ENCODE measurements at regions not wholly inside any gene's neighbourhood (a gene's known extent, or its start where the extent isn't known, plus 50 kb on each side); places are given as distances from the start of the nearest gene placed in this dataset.

- DNase-seq, result no peak
- no peak overlapping the region for H3K4me3 Mint-ChIP-seq (ENCODE audit: unreplicated experiment)
- TF ChIP-seq CTCF (IDR thresholded peaks at IDR 0.05; ENCODE audit: partially characterized antibody, unreplicated experiment), result no peak
- no peaks in the 10 kb centered on the region for H3K36me3 Mint-ChIP-seq (ENCODE audit: unreplicated experiment)
- peaks cover 37% of the 10 kb centered on the region for H3K4me1 Mint-ChIP-seq (ENCODE audit: low read depth, unreplicated experiment)
- peaks cover 7% of the 10 kb centered on the region for H3K9me3 Mint-ChIP-seq (ENCODE audit: unreplicated experiment)
- no peak overlapping the region for H3K27ac Mint-ChIP-seq (ENCODE audit: unreplicated experiment)
- peaks cover 4% of the 10 kb centered on the region for H3K27me3 Mint-ChIP-seq (ENCODE audit: unreplicated experiment)
Measured at GRCh38 chr4:66572949-66573348, 902.7 kb upstream of the EPHA5 start.

DNA sequence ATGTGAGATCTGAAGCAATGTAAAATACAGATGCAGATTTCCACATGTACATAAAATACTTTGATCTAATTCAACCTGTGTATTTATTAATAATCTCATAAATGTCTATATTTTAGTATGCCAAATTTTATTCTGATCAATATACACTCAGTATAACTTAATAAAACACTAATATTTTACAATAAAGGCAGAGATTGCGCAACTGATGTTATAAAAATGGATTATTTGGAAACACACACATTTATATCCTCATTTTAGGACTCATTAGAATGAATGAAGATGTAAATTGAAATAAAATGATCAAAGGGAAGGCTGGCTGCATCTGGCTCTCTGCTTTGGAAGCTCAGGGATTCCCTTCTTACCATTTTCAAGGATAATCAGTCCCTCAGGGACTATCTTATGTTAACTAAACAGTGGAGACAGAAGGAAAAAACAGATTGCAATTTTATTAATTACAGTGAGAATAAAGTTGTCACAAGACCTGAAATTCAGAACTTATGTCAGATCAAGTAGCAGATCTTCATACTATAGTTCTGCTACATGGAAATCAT, 900.9 kb upstream of the EPHA5 start:
- H3K9me3 Mint-ChIP-seq (ENCODE audit: unreplicated experiment), result peaks cover 7% of the 10 kb centered on the region
- H3K27me3 Mint-ChIP-seq (ENCODE audit: unreplicated experiment), result peaks cover 4% of the 10 kb centered on the region
- no peak overlapping the region for H3K4me3 Mint-ChIP-seq (ENCODE audit: unreplicated experiment)
- H3K4me1 Mint-ChIP-seq (ENCODE audit: low read depth, unreplicated experiment), result peaks cover 38% of the 10 kb centered on the region
- H3K36me3 Mint-ChIP-seq (ENCODE audit: unreplicated experiment), result no peaks in the 10 kb centered on the region
- TF ChIP-seq CTCF (IDR thresholded peaks at IDR 0.05; ENCODE audit: partially characterized antibody, unreplicated experiment), result no peak
- no peak for DNase-seq
- peak overlapping the region; percentile 40 for H3K27ac Mint-ChIP-seq (ENCODE audit: unreplicated experiment)

DNA sequence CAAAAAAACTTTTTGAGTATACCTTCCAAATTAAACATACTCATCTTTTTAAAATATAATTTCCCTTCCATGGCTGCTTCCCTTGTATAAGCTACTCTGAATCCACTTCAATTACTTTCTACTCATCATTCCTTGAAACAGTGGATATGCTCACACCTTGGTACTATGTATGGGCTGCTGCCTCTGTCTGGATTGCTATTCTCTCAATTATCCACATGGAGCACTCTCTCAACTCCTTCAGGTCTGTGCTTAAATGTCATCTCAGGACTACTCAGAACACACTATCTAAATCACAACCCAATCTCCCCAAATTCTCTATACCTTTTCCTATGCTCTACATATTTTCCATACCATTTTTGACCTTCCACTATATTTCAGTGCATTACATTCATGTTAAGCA, 898.9 kb upstream of the EPHA5 start:
- H3K4me1 Mint-ChIP-seq (ENCODE audit: low read depth, unreplicated experiment), result peaks cover 36% of the 10 kb centered on the region

GRCh38 chr4:66568431-66568830, 898.1 kb upstream of the EPHA5 start:
- TF ChIP-seq CTCF (IDR thresholded peaks at IDR 0.05; ENCODE audit: partially characterized antibody, unreplicated experiment), result no peak
- Mint-ChIP-seq H3K4me1 (ENCODE audit: low read depth, unreplicated experiment) (peaks cover 30% of the 10 kb centered on the region), H3K27me3 (ENCODE audit: unreplicated experiment) (peaks cover 2% of the 10 kb centered on the region), H3K27ac (ENCODE audit: unreplicated experiment) (no peak overlapping the region), H3K9me3 (ENCODE audit: unreplicated experiment) (peaks cover 1% of the 10 kb centered on the region), H3K4me3 (ENCODE audit: unreplicated experiment) (no peak overlapping the region), H3K36me3 (ENCODE audit: unreplicated experiment) (no peaks in the 10 kb centered on the region)
- no peak for DNase-seq

More for the DNA sequence above, 898.9 kb upstream of the EPHA5 start:
- Mint-ChIP-seq H3K36me3 (ENCODE audit: unreplicated experiment) (no peaks in the 10 kb centered on the region), H3K27ac (ENCODE audit: unreplicated experiment) (no peak overlapping the region), H3K9me3 (ENCODE audit: unreplicated experiment) (peaks cover 6% of the 10 kb centered on the region), H3K4me3 (ENCODE audit: unreplicated experiment) (no peak overlapping the region), H3K27me3 (ENCODE audit: unreplicated experiment) (peaks cover 4% of the 10 kb centered on the region)
- no peak for TF ChIP-seq CTCF (IDR thresholded peaks at IDR 0.05; ENCODE audit: partially characterized antibody, unreplicated experiment)
- no peak for DNase-seq

DNA sequence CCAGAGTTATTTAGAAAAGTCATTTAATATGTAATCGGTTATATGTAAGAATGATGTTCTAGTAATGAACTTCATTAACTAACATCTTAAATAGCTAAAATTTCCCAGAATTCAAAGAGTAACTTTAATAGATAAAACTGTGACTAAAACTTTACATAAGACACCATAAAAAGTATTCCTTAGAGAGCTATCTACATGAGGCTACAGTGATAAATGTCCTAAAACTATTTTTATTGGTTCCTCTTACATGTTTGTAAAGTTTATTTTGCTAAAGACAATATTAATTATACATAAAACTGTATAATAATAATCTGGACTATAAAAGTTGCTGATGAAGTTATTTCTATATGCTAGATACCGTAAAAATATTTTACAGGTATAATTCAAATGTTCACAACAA, 897.7 kb upstream of the EPHA5 start:
- peaks cover 1% of the 10 kb centered on the region for H3K9me3 Mint-ChIP-seq (ENCODE audit: unreplicated experiment)
- H3K36me3 Mint-ChIP-seq (ENCODE audit: unreplicated experiment), result no peaks in the 10 kb centered on the region
- H3K27me3 Mint-ChIP-seq (ENCODE audit: unreplicated experiment), result peaks cover 2% of the 10 kb centered on the region
- peaks cover 29% of the 10 kb centered on the region for H3K4me1 Mint-ChIP-seq (ENCODE audit: low read depth, unreplicated experiment)
- DNase-seq, result no peak
- H3K4me3 Mint-ChIP-seq (ENCODE audit: unreplicated experiment), result no peak overlapping the region
- TF ChIP-seq CTCF (IDR thresholded peaks at IDR 0.05; ENCODE audit: partially characterized antibody, unreplicated experiment), result no peak
- H3K27ac Mint-ChIP-seq (ENCODE audit: unreplicated experiment), result no peak overlapping the region
